Left lobe of liver (tissue), 2 donors: ENCODE measurements at regions not wholly inside any gene's neighbourhood (a gene's known extent, or its start where the extent isn't known, plus 50 kb on each side); places are given as distances from the start of the nearest gene placed in this dataset.

Experiments
- ATAC-seq: fragments of 200-7000 bp; cut with Tn5 transposase; one replicate; pipeline ENCODE4 v1.9.1; 2020; ENCODE audit warnings: mild to moderate bottlenecking, moderate library complexity
- DNase-seq: peaks from one replicate; pipeline ENCODE4 v3.0.0-alpha.2; 2020; ENCODE audit warnings: low spot score
- donor health status: DM: no; HTN: no; CAD: no; lungs with moderate emphysema.
- donor health status: DM: no; HTN: yes; CAD: no.

DNA sequence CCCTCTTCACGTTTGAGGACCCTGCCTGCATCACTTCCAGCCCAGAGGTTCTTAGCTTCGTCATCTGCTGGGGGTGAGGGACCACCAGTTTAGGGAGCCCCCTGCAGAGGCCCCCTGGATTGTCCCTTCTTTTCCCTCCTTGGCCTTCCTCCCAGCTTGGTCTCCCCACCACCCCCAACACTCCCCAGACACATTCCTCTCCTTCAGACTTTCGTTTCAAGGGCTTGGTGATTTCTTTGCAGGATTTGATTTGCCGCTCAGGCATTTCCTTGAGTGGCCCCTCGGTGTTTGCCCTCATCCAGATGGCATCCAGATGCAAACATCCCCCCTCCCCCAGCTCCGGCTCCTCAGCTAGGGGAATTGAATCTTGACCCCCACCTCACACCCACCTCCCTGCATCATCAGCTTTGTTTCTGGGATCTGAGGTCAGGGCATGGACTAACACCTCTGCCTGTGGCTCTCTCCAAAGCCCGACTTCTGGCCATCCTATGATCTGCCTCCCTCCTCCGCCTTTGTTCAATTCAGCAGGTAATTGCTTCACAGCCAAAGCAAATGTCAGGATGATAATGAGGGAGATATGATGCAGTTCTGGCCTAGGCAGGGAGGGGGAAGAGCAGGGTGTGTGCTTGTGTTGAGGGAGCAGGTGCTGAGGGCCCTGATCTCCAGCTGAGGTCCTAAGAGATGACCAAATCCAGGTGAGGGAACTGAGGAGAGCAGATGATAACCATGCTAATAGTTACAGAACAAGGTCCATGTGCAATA is 141.5 kb downstream of the VEGFA start:
- peak; percentile 59 for DNase-seq
- peak; percentile 25 for ATAC-seq

DNA sequence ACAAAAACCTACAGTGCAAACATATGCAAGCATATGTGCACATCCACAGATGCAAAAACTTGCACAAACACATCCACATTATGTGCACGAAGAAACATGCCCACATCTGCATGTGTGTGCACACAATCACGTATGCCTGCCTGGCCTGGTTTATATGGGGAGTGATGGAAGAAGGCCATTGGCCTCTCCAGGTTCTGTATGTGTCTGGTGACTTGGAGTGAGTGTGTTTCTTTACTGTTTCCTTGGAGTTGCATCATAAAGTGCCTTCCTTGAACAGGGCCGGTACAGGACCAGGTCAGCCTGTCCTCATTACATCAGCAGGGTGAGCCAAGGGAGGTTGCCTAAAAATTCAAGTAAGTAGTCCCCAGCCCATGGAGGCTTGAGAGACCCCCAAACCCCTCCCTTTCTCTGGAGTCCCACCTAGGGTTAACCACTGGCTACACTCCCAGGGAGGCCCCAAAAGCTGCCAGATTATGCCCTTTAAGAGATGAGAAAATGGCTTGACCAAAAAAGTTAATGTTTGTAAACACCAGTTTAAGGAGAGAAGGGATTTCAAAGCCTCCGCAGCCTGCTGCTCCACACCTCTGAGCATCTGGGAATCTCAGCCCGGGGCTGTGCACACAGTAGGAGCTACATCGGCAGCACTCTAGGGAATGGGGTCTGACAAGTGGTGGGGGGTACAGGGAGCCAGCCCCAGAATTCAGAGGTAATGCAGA is 140.8 kb downstream of the VEGFA start:
- ATAC-seq = no peak
- no peak for DNase-seq

- no peak for ATAC-seq
- DNase-seq = no peak
Measured at GRCh38 chr6:43910149-43910637, 140.2 kb downstream of the VEGFA start.

DNA sequence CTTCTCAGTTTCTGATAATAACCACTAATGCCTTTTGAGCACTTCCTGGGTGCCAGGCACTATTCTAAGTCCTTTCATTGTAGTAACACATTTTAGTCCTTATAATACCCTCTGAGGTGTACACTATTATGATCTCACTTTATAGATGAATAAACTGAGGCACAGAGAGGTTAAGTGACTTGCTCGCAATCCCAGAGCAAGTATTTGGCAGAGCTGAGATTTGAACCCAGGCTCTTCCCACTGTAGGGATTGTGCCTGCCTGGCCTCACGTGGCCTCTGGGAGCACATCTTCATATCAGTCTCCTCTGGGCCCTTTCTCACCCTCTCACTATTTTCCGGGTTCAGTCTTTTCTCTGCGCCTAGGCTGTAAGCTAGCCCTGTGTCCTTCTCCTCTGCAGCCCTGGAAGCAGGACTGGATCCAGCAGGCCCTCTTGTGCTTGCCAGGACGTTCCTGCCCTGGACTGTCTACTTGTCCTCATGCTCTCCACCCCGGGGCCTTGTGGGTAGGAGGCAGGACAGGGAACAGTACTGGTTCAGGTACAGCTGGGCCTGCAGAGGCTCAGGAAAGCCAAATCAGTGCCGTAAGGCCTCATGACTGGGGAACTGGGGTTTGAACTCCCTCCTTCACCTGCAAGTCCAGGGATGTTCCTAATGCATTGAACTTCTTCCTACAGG is 139.6 kb downstream of the VEGFA start:
- ATAC-seq = peak; percentile 56
- peak; percentile 92 for DNase-seq

GRCh38 chr6:43907789-43908472 is 137.9 kb downstream of the VEGFA start:
- no peak for DNase-seq
- ATAC-seq = peak; percentile 39

DNA sequence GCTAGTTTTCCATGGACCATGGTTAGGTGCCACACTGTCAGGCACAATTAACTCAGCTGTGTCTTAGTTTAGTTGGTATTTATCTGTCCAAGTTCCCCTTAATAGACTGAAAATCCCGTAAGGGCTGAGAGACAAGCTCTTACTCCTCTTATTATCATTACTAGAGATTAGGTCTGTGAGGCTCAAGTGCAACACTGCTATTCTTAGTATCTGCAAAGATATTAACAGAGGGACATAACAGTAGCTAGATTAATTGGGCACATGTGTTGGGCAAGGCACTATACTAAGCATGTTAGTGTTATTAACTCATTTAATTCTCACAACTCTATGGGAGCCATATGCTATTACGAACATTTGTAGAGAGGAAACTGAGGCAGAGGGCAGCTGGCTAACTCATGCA is 137.3 kb downstream of the VEGFA start:
- no peak for ATAC-seq
- DNase-seq = no peak

DNA sequence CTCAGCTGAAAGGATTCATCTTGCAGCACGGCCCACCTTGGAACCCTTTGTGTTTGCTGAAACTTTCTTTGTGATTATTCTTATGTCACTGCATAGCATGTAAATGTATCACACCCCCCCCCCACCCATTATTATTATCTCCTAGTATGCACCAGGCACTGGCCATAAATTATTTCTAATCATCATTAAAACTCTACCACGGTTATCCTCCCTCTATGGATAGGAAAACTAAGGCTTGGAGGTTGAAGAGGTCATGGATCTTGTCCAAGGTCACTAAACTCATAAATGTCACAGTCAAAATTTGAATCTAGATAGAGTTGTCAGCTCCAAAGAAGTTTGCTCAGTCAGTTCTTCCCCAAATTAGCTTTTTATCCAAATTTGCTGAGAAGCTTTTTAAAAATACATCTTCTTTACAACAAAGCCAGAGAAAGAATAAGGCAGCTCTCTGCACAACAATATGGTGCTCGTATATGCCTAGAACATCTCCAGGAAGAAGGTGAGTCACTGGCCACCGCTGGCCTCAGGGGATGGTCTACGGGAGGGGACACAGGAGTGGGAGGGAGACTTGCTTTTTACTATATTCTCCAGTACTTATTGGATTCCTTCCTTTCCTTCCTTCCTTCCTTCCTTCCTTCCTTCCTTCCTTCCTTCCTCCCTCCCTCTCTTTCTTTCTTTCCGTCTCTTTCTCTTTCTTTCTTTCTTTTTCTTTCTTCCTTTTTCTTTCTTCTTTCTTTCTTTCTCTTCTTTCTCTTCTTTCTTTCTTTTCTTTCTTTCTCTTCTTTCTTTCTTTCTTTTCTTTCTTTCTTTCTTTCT is 134.5 kb downstream of the VEGFA start:
- DNase-seq (no peak), ATAC-seq (no peak)

- ATAC-seq (no peak), DNase-seq (no peak)
Measured at GRCh38 chr6:43903739-43904290, 133.8 kb downstream of the VEGFA start.

- no peak for DNase-seq
- no peak for ATAC-seq
Measured at GRCh38 chr6:43901733-43902230, 131.8 kb downstream of the VEGFA start.

GRCh38 chr6:43900916-43901732 is 131.1 kb downstream of the VEGFA start:
- DNase-seq (peak; percentile 79), ATAC-seq (peak; percentile 87)

DNA sequence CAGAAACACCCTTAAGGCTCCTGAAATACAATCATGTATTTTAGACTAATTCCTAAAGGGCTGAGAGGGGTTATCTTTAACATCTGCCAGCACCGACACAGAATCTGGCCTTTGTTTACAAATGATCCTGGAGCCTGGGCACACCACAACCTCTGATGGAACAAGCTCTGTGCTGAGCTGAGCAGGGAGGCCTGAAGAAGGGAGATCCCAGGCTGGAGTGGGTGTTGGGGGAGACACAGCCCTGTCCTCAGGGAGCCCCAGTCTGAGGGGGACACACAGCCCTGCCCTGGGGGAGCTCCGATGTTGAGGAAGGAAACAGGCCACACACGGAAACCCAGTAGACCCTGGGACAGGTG is 130.5 kb downstream of the VEGFA start:
- peak; percentile 69 for ATAC-seq
- no peak for DNase-seq

DNA sequence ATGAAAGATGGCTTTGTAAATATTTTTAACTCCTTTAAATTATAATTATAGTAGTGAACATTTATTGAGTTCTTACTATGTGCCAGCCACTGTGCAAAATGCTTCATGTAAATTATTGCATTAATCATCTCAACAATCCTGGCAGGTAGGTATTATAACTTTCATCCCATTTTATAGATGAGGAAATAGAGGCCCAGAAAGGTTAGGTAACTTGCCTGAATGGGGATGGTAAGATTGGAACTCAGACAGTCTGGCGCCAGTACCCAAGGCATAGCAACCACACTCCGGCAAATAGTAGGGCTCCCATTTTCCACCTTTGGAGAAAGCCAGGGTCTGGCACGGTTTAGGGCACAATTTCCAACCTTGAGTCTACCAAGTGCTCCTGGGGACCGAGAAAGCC is 129.8 kb downstream of the VEGFA start:
- DNase-seq (no peak), ATAC-seq (no peak)

GRCh38 chr6:43898358-43899131 is 128.5 kb downstream of the VEGFA start:
- no peak for ATAC-seq
- DNase-seq = no peak

- no peak for DNase-seq
- no peak for ATAC-seq
Measured at GRCh38 chr6:43897571-43898302, 127.7 kb downstream of the VEGFA start.

- no peak for ATAC-seq
Measured at GRCh38 chr6:43896329-43897255, 126.6 kb downstream of the VEGFA start.

GRCh38 chr6:43895656-43896328 is 125.8 kb downstream of the VEGFA start:
- ATAC-seq (no peak), DNase-seq (no peak)

More at GRCh38 chr6:43896329-43897255, 126.6 kb downstream of the VEGFA start:
- DNase-seq = no peak
